Ascending aorta (tissue), 2 donors: ENCODE measurements at regions not wholly inside any gene's neighbourhood (a gene's known extent, or its start where the extent isn't known, plus 50 kb on each side); places are given as distances from the start of the nearest gene placed in this dataset.

ENCODE experiments used
- DNase-seq, 2 donors: peaks; one replicate each; pipeline ENCODE4 v3.0.0-alpha.2; 2019; ENCODE audit warnings: low spot score in 2 of 2
- H3K27ac ChIP-seq, 2 donors: fragments of 200-600 bp; sonication (generic); one replicate each; pipeline ENCODE4 v1.5.1; 2016 to 2017; ENCODE audit warnings: mild to moderate bottlenecking in 1 of 2
- H3K27me3 ChIP-seq: fragments of 200-600 bp; sonication (generic); one replicate; pipeline ENCODE4 v1.5.1; 2017
- H3K36me3 ChIP-seq, 2 donors: fragments of 200-600 bp; sonication (generic); one replicate each; pipeline ENCODE4 v1.5.1; 2016
- H3K4me1 ChIP-seq, 2 donors: fragments of 200-600 bp; sonication (generic); one replicate each; pipeline ENCODE4 v1.5.1; 2016 to 2017; ENCODE audit warnings: mild to moderate bottlenecking in 1 of 2
- H3K4me3 ChIP-seq, 2 donors: fragments of 200-600 bp; sonication (generic); one replicate each; pipeline ENCODE4 v1.5.1; 2016 to 2017; ENCODE audit warnings: mild to moderate bottlenecking in 1 of 2
- H3K9me3 ChIP-seq, 2 donors: fragments of 200-600 bp; sonication (generic); one replicate each; pipeline ENCODE4 v1.5.1; 2016
- intact Hi-C: fragments of 100-400 bp; cut with DNase I; formaldehyde crosslinking; loops from one replicate; pipeline ENCODE4 v1.15.1; 2023
- TF ChIP-seq, protein P1 (sequence below), 3 experiments: fragments of 200-600 bp in 2 of 3; fragments of 450-650 bp in 1 of 3; sonication (generic) in 2 of 3; IDR thresholded peaks; one replicate each; pipeline ENCODE4 v1.5.1; 2016 to 2019; ENCODE audit warnings: antibody characterized with exemption in 3 of 3, mild to moderate bottlenecking in 1 of 3, moderate library complexity in 1 of 3

DNA sequence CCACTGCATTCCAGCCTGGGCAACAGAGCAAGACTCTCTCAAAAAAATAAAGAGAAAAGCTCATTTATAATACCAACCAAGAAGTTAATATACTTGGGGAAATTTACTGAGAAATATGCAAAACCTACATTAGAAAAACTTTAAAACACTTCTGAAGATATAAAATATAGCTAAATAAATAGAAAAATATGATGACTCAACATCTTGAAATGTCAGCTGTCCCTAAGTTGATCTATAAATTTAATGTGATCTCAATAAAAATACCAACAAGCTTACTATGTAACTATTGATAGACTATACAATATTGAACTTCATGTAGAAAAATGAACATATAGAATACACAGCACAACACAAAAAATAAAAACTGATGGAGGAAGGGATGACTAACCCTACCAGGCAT lies 87.5 kb upstream of the INTU start:
- no peak overlapping the region for H3K27ac ChIP-seq
- TF ChIP-seq, protein P1, sequence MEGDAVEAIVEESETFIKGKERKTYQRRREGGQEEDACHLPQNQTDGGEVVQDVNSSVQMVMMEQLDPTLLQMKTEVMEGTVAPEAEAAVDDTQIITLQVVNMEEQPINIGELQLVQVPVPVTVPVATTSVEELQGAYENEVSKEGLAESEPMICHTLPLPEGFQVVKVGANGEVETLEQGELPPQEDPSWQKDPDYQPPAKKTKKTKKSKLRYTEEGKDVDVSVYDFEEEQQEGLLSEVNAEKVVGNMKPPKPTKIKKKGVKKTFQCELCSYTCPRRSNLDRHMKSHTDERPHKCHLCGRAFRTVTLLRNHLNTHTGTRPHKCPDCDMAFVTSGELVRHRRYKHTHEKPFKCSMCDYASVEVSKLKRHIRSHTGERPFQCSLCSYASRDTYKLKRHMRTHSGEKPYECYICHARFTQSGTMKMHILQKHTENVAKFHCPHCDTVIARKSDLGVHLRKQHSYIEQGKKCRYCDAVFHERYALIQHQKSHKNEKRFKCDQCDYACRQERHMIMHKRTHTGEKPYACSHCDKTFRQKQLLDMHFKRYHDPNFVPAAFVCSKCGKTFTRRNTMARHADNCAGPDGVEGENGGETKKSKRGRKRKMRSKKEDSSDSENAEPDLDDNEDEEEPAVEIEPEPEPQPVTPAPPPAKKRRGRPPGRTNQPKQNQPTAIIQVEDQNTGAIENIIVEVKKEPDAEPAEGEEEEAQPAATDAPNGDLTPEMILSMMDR (IDR thresholded peaks at IDR 0.05), result no peak
- no peaks in the 10 kb centered on the region for H3K36me3 ChIP-seq
- no peaks in the 10 kb centered on the region for H3K27me3 ChIP-seq
- intact Hi-C loops, result no loop called here
- H3K9me3 ChIP-seq, result no peaks in the 10 kb centered on the region
- no peaks in the 10 kb centered on the region for H3K4me1 ChIP-seq
- DNase-seq, result no peak
- H3K4me3 ChIP-seq, result no peak overlapping the region

DNA sequence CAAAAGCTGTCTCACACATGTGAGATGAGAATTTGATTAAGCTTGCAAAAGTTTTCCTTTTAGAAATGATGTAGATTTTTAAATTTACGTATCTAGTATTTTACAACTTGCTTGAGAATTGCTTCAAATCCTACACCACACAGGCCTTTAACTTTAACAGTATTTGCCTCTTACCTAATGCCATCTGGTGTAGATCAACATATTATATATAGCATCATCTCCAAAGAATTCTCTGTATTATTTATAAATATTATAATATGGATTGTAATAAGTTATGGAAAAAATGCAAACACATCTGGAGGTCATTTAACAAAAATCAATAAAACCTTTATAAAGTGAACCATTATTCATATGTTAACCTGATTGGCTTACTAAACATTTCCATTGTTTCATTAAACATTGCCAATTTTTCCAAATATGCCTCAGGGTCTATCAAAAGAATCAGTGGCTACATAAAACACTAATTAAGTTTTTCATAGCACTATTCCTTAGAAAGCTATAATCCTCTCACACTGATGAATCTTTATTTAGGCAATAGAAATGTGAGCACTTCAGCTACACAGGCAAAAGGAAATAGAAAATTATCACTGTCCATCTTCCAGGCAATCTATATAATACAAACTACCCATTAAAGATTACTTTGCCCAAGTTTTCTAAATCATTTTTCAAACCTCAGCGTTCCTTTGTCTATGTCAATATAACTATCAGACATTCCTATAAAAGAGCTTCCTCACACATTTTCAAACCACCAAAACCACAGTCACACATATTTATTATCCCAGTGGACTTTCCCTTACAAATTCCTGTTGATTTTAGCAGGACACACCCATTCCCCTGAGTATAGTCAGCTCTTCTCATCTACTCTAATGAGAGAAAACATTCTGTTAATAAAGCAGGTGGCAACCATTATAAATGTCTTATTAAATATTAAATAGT lies 83.5 kb upstream of the INTU start:
- H3K4me3 ChIP-seq, result no peak overlapping the region
- intact Hi-C loops, result no loop called here
- H3K4me1 ChIP-seq, result no peaks in the 10 kb centered on the region
- no peak for DNase-seq
- no peaks in the 10 kb centered on the region for H3K27me3 ChIP-seq
- TF ChIP-seq, protein P1 (IDR thresholded peaks at IDR 0.05), result no peak
- H3K9me3 ChIP-seq, result no peaks in the 10 kb centered on the region
- no peak overlapping the region for H3K27ac ChIP-seq
- H3K36me3 ChIP-seq, result no peaks in the 10 kb centered on the region

DNA sequence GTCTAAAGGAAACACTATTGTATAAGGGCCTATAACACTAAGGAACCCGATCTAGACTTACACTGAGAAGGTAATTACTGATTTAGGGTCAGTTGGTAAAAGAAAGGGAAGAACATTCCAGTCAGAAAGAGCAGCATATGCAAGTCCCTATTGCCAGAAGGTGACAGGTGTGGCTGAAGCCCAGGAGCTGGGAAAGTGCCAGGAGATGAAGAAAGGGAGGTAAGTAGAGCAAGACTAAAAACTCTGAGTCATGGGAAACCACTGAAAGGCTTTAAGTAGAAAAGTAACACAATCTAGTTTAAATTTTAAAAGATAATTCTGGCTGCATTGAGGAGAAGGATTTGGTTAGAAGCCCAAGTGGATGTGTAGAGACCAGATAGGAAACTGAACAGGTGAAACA lies 77.7 kb upstream of the INTU start:
- no peaks in the 10 kb centered on the region for H3K9me3 ChIP-seq
- TF ChIP-seq, protein P1 (IDR thresholded peaks at IDR 0.05), result no peak
- no peak overlapping the region for H3K4me3 ChIP-seq
- no peak overlapping the region for H3K27ac ChIP-seq
- no peaks in the 10 kb centered on the region for H3K36me3 ChIP-seq
- no peaks in the 10 kb centered on the region for H3K4me1 ChIP-seq
- intact Hi-C loops, result no loop called here
- H3K27me3 ChIP-seq, result no peaks in the 10 kb centered on the region
- DNase-seq, result no peak

DNA sequence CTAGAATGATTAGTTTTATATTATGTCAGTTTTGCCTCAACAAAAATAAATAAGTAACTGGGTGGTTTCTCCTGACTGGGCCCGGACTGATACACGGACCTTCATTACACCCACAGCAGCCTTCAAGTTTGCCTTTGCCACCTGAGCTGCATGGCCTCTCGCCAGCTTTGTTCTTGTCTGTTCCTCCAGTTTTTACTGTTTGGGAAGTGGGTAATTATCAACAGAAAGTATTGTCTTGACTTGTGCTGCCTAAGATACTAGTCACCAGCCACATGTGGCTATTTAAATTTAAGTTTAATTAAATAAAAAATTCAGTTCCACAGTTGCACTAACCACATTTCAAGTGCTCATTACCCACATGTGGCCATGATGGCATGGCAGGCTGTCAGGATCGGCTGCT lies 74.7 kb upstream of the INTU start:
- DNase-seq, result no peak

DNA sequence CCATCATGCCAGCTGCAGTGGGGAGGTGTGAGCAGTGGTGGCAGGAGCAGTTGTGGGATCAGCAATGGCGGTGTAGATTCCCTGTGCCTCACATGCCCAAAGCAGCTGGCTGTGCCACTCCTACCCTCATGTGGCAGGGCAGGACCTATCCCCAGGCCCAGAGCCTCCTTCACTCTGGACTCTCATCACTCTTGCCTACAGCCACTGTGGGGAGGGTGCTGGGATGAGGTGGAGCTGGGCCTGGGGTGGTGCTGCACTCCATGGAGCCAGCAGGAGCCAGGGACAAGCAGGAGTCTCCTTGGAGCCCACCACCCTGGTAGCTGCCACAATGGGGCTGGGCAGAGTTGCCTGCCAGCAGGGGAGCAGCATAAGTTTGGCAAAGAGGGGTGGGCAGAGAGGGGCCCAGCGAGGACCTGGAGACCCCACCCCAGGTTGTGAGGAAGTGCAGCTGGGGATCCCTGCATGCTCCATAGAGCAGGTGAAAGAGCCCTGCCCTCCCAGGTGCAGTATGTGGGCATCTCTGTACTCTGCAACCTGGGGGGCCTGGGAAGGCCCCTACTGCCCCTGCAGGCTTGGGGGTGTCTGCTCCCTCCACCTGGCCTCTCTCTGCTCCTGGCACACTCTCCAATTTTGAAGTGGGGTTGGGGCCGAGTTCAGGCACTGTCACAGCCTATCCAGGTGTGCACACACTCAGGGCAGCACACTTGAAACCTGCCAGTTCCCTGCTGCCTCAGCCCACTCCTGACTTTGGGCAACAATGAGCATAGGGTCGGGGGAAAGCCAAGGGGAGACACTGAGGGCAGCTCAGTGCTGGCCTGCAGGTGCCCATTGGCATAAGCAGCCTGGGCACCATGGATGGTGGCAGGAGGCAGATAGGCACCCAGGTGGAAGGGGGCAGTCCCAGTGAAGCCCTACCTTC lies 74.0 kb upstream of the INTU start:
- DNase-seq, result no peak
- intact Hi-C loops, result no loop called here
- TF ChIP-seq, protein P1 (IDR thresholded peaks at IDR 0.05), result no peak
- H3K4me3 ChIP-seq, result no peak overlapping the region
- H3K27ac ChIP-seq, result no peak overlapping the region
- H3K4me1 ChIP-seq, result no peaks in the 10 kb centered on the region
- H3K36me3 ChIP-seq, result no peaks in the 10 kb centered on the region
- no peaks in the 10 kb centered on the region for H3K27me3 ChIP-seq
- H3K9me3 ChIP-seq, result no peaks in the 10 kb centered on the region

More for the DNA sequence above, 74.7 kb upstream of the INTU start:
- TF ChIP-seq, protein P1 (IDR thresholded peaks at IDR 0.05), result no peak
- Histone ChIP-seq H3K36me3 (no peaks in the 10 kb centered on the region), H3K27ac (no peak overlapping the region), H3K4me3 (no peak overlapping the region), H3K9me3 (no peaks in the 10 kb centered on the region), H3K4me1 (no peaks in the 10 kb centered on the region), H3K27me3 (no peaks in the 10 kb centered on the region)
- intact Hi-C loops, result no loop called here
